ENCODE measurements at regions not wholly inside any gene's neighbourhood (a gene's known extent, or its start where the extent isn't known, plus 50 kb on each side); places are given as distances from the start of the nearest gene placed in this dataset.
"Not testable (repeated sequence)": the region's sequence is repeated elsewhere in the genome, so short reads cannot be mapped to it uniquely, and the experiment has no call there.

GRCh38 chr12:33825442-33825841 is 196.9 kb upstream of the ALG10 start:
- Histone ChIP-seq H3K27me3 (ENCODE audit: insufficient read depth, low read length) (no peaks in the 10 kb centered on the region), H2AFZ (ENCODE audit: low read depth, low read length) (no peak overlapping the region), H3K9me3 (ENCODE audit: low read length) (no peaks in the 10 kb centered on the region), H3K4me1 (ENCODE audit: insufficient read depth, low read length) (peaks cover 7% of the 10 kb centered on the region), H3K36me3 (ENCODE audit: insufficient read depth, low read length) (no peaks in the 10 kb centered on the region), H3K4me3 (ENCODE audit: low read length) (no peak overlapping the region)

DNA sequence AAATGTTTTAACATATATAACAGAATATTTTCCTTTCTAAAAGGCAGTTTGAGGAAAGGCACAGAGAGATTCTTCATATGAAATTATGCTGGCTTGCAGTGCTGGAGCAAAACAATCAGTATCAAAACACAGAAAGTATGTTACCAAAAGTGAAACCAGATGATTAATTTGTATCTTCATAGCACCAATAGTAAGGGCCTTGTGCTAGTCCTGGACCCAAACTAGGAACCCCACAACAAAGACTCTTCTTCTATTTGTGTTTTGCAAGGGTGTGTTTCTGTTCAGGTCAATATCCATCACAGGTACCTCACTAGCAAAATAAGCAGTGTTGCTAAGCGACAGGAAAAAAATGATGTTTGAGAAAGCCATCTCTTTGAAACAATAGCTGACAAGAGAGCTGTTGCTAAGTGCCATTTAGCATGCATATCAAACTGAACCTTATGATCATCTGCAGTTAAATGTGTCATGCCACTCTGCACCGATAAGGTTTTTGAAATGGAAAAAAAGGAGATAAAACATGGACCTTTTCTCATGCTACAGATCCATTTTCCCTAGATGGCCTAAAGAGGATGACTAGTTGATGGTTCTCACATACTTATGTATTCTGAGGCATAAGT is 196.2 kb upstream of the ALG10 start:
- Histone ChIP-seq H3K36me3 (ENCODE audit: insufficient read depth, low read length) (no peaks in the 10 kb centered on the region), H2AFZ (ENCODE audit: low read depth, low read length) (no peak overlapping the region), H3K4me1 (ENCODE audit: insufficient read depth, low read length) (peaks cover 7% of the 10 kb centered on the region), H3K27me3 (ENCODE audit: insufficient read depth, low read length) (no peaks in the 10 kb centered on the region), H3K4me3 (ENCODE audit: low read length) (no peak overlapping the region), H3K9me3 (ENCODE audit: low read length) (no peaks in the 10 kb centered on the region)

DNA sequence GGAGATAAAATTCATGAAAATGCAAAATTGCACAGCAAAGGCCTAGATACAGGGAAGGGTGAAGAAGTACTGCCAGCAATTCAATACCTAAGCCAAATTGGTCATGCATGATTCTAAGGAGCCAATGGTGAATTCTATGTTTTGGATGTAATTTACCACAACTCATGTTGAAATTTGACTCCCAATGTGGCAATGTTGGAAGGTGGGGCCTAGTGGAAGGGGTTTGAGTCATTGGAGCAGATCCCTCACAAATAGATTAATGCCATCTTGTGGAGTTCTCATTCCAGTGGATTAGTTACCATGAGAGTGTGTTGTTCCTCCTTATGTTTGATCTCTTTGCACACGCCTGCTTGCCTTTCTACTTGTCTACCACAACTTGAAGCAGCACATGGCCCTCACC is 194.0 kb upstream of the ALG10 start:
- H3K4me3 ChIP-seq (ENCODE audit: low read length) = no peak overlapping the region
- no peaks in the 10 kb centered on the region for H3K36me3 ChIP-seq (ENCODE audit: insufficient read depth, low read length)
- H3K4me1 ChIP-seq (ENCODE audit: insufficient read depth, low read length) = peaks cover 7% of the 10 kb centered on the region
- H3K27me3 ChIP-seq (ENCODE audit: insufficient read depth, low read length) = no peaks in the 10 kb centered on the region
- no peaks in the 10 kb centered on the region for H3K9me3 ChIP-seq (ENCODE audit: low read length)
- H2AFZ ChIP-seq (ENCODE audit: low read depth, low read length) = no peak overlapping the region

DNA sequence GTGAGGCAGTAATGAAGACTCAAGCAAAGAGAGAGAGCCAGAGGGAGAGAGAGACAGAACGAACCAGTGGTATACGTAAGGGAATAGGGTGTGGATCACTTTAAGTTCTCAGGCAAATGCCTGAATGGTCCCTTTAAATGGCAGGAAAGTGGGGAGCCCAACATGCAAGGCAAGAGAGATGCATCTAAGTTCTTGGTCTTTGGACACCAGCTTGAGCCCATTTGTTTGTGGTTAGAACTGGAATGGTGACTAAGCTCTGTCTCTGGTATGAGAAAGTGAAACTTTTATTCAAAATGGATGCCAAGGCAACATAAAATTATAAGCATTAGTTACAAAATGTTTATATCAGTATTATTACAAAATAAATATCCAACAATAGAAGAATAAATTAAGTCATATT is 192.2 kb upstream of the ALG10 start:
- no peaks in the 10 kb centered on the region for H3K9me3 ChIP-seq (ENCODE audit: low read length)
- no peaks in the 10 kb centered on the region for H3K27me3 ChIP-seq (ENCODE audit: insufficient read depth, low read length)
- no peak overlapping the region for H2AFZ ChIP-seq (ENCODE audit: low read depth, low read length)
- peaks cover 7% of the 10 kb centered on the region for H3K4me1 ChIP-seq (ENCODE audit: insufficient read depth, low read length)
- H3K36me3 ChIP-seq (ENCODE audit: insufficient read depth, low read length) = no peaks in the 10 kb centered on the region
- no peak overlapping the region for H3K4me3 ChIP-seq (ENCODE audit: low read length)

- no peaks in the 10 kb centered on the region for H3K27me3 ChIP-seq (ENCODE audit: insufficient read depth, low read length)
- H3K4me3 ChIP-seq (ENCODE audit: low read length) = no peak overlapping the region
- no peaks in the 10 kb centered on the region for H3K36me3 ChIP-seq (ENCODE audit: insufficient read depth, low read length)
- no peaks in the 10 kb centered on the region for H3K9me3 ChIP-seq (ENCODE audit: low read length)
- H3K4me1 ChIP-seq (ENCODE audit: insufficient read depth, low read length) = no peaks in the 10 kb centered on the region
- no peak overlapping the region for H2AFZ ChIP-seq (ENCODE audit: low read depth, low read length)
Measured at GRCh38 chr12:33832900-33833299, 189.4 kb upstream of the ALG10 start.

GRCh38 chr12:33834672-33835071 is 187.6 kb upstream of the ALG10 start:
- Histone ChIP-seq H3K36me3 (ENCODE audit: insufficient read depth, low read length) (no peaks in the 10 kb centered on the region), H3K27me3 (ENCODE audit: insufficient read depth, low read length) (no peaks in the 10 kb centered on the region), H2AFZ (ENCODE audit: low read depth, low read length) (no peak overlapping the region), H3K4me3 (ENCODE audit: low read length) (no peak overlapping the region), H3K4me1 (ENCODE audit: insufficient read depth, low read length) (no peaks in the 10 kb centered on the region), H3K9me3 (ENCODE audit: low read length) (no peaks in the 10 kb centered on the region)

DNA sequence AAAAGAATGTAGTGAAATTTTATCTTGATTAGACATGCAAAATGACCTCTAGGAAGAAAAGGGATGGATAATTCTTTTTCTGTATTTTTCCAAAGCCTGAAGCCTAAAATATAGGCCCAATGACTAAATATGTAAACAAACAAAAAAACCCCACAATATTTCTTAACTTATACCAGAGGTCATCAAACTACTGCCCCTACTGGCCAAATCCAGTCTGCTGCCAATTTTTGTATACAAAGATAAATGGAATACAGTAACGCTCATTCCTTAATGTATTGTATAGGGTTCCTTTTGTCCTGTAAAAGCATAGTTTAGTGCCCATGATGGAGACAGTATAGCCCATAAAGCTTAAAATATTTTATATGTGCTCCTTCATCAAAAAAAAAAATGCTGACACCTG is 145.7 kb upstream of the ALG10 start:
- Histone ChIP-seq H2AFZ (ENCODE audit: low read depth, low read length) (no peak overlapping the region), H3K9me3 (ENCODE audit: low read length) (no peaks in the 10 kb centered on the region), H3K36me3 (ENCODE audit: insufficient read depth, low read length) (no peaks in the 10 kb centered on the region), H3K4me3 (ENCODE audit: low read length) (no peak overlapping the region), H3K4me1 (ENCODE audit: insufficient read depth, low read length) (no peaks in the 10 kb centered on the region), H3K27me3 (ENCODE audit: insufficient read depth, low read length) (no peaks in the 10 kb centered on the region)

- Histone ChIP-seq H3K27me3 (ENCODE audit: insufficient read depth, low read length) (no peaks in the 10 kb centered on the region), H2AFZ (ENCODE audit: low read depth, low read length) (no peak overlapping the region), H3K36me3 (ENCODE audit: insufficient read depth, low read length) (no peaks in the 10 kb centered on the region), H3K9me3 (ENCODE audit: low read length) (no peaks in the 10 kb centered on the region), H3K4me1 (ENCODE audit: insufficient read depth, low read length) (no peaks in the 10 kb centered on the region), H3K4me3 (ENCODE audit: low read length) (no peak overlapping the region)
Measured at GRCh38 chr12:33892425-33892824, 129.9 kb upstream of the ALG10 start.

DNA sequence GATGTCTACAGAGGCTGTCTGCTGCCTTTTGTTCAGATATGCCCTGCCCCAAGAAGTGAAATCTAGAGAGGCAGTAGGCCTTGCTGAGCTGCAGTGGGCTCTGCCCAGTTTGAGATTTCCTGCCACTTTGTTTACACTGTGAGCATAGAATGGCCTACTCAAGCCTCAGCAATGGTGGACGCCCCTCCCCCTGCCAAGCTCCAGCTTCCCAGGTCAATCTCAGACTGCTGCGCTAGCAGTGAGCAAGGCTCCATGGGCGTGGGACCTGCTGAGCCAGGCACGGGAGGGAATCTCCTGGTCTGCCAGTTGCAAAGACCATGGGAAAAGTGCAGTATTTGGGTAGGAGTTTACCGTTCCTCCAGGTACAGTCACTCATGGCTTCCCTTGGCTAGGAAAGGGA is 101.8 kb upstream of the ALG10 start:
- not testable (repeated sequence) for H3K9me3 ChIP-seq (ENCODE audit: low read length); H3K4me1 ChIP-seq (ENCODE audit: insufficient read depth, low read length); H2AFZ ChIP-seq (ENCODE audit: low read depth, low read length); H3K4me3 ChIP-seq (ENCODE audit: low read length); H3K27me3 ChIP-seq (ENCODE audit: insufficient read depth, low read length); H3K36me3 ChIP-seq (ENCODE audit: insufficient read depth, low read length)

DNA sequence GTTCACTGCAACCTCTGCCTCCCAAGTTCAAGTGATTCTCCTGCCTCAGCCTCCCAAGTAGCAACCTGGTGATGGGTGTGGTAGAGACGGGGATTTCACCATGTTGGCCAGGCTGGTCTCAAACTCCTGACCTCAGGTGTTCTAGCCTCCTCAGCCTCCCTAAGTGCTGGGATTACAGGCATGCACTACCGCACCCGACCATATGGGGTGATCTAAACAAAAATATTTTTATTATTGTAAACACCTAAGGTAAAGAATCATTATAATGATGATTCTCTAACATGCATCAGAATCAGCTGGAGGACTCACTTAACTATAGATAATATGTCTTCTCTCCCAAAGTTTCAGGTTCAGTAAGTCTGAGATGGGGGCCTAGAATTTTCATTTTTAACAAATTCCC is 96.2 kb upstream of the ALG10 start:
- Histone ChIP-seq H2AFZ (ENCODE audit: low read depth, low read length) (no peak overlapping the region), H3K4me3 (ENCODE audit: low read length) (no peak overlapping the region), H3K27me3 (ENCODE audit: insufficient read depth, low read length) (no peaks in the 10 kb centered on the region), H3K36me3 (ENCODE audit: insufficient read depth, low read length) (no peaks in the 10 kb centered on the region), H3K9me3 (ENCODE audit: low read length) (no peaks in the 10 kb centered on the region), H3K4me1 (ENCODE audit: insufficient read depth, low read length) (no peaks in the 10 kb centered on the region)

- H2AFZ ChIP-seq (ENCODE audit: low read depth, low read length); H3K27me3 ChIP-seq (ENCODE audit: insufficient read depth, low read length); H3K36me3 ChIP-seq (ENCODE audit: insufficient read depth, low read length): not testable (repeated sequence)
Measured at GRCh38 chr12:33937669-33938068, 84.6 kb upstream of the ALG10 start.

DNA sequence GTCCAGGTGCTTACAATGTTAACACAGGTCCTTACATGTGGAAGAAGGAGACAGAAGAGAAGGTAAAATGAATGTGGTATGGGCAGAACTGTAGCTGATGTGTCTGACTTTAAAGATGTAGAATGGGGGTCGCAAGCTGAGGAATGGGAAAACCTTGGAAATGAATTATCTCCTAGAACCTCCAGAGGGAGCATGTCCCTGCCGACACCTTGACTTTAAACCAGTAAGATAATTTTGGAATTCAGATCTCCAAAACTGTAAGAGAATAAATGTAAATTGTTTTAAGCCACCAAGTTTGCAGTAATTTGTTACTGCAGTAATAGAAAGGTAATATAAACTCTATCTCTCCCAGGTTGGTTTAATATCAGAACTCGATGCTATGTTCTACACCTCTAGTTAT is 80.1 kb upstream of the ALG10 start:
- H3K4me1 ChIP-seq (ENCODE audit: insufficient read depth, low read length) = no peaks in the 10 kb centered on the region
- H3K9me3 ChIP-seq (ENCODE audit: low read length) = no peaks in the 10 kb centered on the region
- H2AFZ ChIP-seq (ENCODE audit: low read depth, low read length) = no peak overlapping the region
- H3K36me3 ChIP-seq (ENCODE audit: insufficient read depth, low read length) = no peaks in the 10 kb centered on the region
- H3K27me3 ChIP-seq (ENCODE audit: insufficient read depth, low read length) = no peaks in the 10 kb centered on the region
- H3K4me3 ChIP-seq (ENCODE audit: low read length) = no peak overlapping the region

More at GRCh38 chr12:33937669-33938068, 84.6 kb upstream of the ALG10 start:
- not testable (repeated sequence) for H3K4me1 ChIP-seq (ENCODE audit: insufficient read depth, low read length); H3K4me3 ChIP-seq (ENCODE audit: low read length); H3K9me3 ChIP-seq (ENCODE audit: low read length)

DNA sequence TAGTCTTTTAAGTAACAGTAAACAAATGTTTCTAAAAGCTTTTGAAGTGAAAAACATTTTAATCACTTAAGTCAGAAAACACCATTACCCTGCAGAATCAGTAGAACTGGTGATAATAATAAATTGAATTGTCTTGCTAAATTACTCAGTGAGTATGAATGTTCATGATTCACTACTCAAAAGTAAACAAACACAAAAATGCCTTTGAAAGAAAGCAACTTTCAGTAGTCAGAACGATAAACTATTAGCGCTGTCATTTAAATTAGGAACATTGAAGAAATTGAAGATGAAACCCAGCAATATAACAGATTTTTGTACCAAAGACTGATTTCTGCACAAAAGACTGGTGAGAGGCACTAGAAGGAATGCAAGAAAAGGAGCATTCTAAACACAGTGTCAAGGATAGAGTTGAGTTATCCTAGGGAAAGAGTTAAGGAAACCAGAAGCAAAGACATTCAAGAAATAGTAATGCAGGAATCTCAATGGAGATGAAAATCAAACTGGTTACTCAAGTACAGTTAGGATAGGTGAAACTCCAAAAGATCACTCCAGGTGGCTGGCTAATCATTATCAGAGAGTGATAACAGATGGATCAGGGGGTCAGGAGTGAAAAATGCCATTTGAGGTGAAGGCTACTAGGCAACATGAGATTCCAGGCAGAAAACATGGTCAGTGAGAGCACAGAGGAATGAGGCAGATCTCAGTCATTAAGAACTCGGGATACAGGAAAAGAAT is 77.4 kb upstream of the ALG10 start:
- no peaks in the 10 kb centered on the region for H3K27me3 ChIP-seq (ENCODE audit: insufficient read depth, low read length)
- no peaks in the 10 kb centered on the region for H3K4me1 ChIP-seq (ENCODE audit: insufficient read depth, low read length)

DNA sequence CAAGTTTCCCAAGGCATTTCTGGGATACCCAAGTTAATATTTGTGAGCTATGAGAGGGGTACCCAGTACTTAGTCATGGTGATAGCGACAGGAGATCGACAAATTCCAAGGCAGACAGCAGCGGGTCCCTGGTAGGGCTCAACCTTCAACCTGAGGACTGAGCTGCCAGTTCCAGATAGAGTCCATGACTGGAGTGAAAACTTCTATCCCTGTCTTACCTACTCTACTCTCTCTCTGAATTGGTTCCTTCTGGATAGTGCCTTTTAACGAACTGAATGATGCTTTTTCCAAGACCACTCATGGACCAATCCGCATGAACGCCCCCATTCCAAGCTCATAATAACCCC is 76.9 kb upstream of the ALG10 start:
- no peak overlapping the region for H2AFZ ChIP-seq (ENCODE audit: low read depth, low read length)
- no peaks in the 10 kb centered on the region for H3K36me3 ChIP-seq (ENCODE audit: insufficient read depth, low read length)
- no peaks in the 10 kb centered on the region for H3K27me3 ChIP-seq (ENCODE audit: insufficient read depth, low read length)
- no peak overlapping the region for H3K4me3 ChIP-seq (ENCODE audit: low read length)
- no peaks in the 10 kb centered on the region for H3K9me3 ChIP-seq (ENCODE audit: low read length)
- H3K4me1 ChIP-seq (ENCODE audit: insufficient read depth, low read length) = no peaks in the 10 kb centered on the region

More for the DNA sequence above, 77.4 kb upstream of the ALG10 start:
- no peak overlapping the region for H3K4me3 ChIP-seq (ENCODE audit: low read length)
- no peaks in the 10 kb centered on the region for H3K9me3 ChIP-seq (ENCODE audit: low read length)
- no peak overlapping the region for H2AFZ ChIP-seq (ENCODE audit: low read depth, low read length)
- no peaks in the 10 kb centered on the region for H3K36me3 ChIP-seq (ENCODE audit: insufficient read depth, low read length)

All from neuron (in vitro differentiated cells).